Testis (tissue), 2 donors: ENCODE measurements at regions not wholly inside any gene's neighbourhood (a gene's known extent, or its start where the extent isn't known, plus 50 kb on each side); places are given as distances from the start of the nearest gene placed in this dataset.

Source experiments
- DNase-seq: peaks from one replicate; pipeline ENCODE4 v3.0.0-alpha.2; 2019
- H3K27ac ChIP-seq, 2 donors: fragments of 200-600 bp; sonication (generic); one replicate each; pipeline ENCODE4 v1.5.1; 2019
- H3K27me3 ChIP-seq: fragments of 200-600 bp; sonication (generic); one replicate; pipeline ENCODE4 v1.5.1; 2019
- H3K36me3 ChIP-seq: fragments of 200-600 bp; sonication (generic); one replicate; pipeline ENCODE4 v1.5.1; 2017; ENCODE audit warnings: low read depth; ENCODE audit errors: missing control alignments
- H3K4me1 ChIP-seq: fragments of 200-600 bp; sonication (generic); one replicate; pipeline ENCODE4 v1.5.1; 2019
- H3K4me3 ChIP-seq, 2 donors: fragments of 200-600 bp; sonication (generic); one replicate each; pipeline ENCODE4 v1.5.1; 2017 to 2019
- H3K9me3 ChIP-seq: fragments of 200-600 bp; sonication (generic); one replicate; pipeline ENCODE4 v1.5.1; 2017
- POLR2A ChIP-seq: fragments of 450-650 bp; IDR thresholded peaks from one replicate; pipeline ENCODE4 v1.6.1; 2017; ENCODE audit warnings: antibody characterized with exemption, mild to moderate bottlenecking, moderate library complexity
- WGBS, 2 donors: methylation state at CpG; one replicate each; pipeline ENCODE4 v1.1.5; 2018; 5-methylcytosine and 5-hydroxymethylcytosine counted together
- intact Hi-C: fragments of 100-400 bp; cut with DNase I; formaldehyde crosslinking; loops from one replicate; pipeline ENCODE4 v1.15.1; 2023; ENCODE audit warnings: low total_unique reads
- TF ChIP-seq, protein P1 (sequence below), 3 experiments: fragments of 450-650 bp in 2 of 3; fragments of 200-600 bp in 1 of 3; sonication (generic) in 1 of 3; IDR thresholded peaks; one replicate each; pipeline ENCODE4 v1.5.1; 2016 to 2019; ENCODE audit warnings: antibody characterized with exemption in 3 of 3, mild to moderate bottlenecking in 2 of 3, moderate library complexity in 1 of 3

GRCh38 chr6:74253261-74253660, 557.3 kb downstream of the CD109 start:
- no peak for DNase-seq
- intact Hi-C loops = no loop called here
- H3K4me1 ChIP-seq = no peaks in the 10 kb centered on the region
- TF ChIP-seq, protein P1, sequence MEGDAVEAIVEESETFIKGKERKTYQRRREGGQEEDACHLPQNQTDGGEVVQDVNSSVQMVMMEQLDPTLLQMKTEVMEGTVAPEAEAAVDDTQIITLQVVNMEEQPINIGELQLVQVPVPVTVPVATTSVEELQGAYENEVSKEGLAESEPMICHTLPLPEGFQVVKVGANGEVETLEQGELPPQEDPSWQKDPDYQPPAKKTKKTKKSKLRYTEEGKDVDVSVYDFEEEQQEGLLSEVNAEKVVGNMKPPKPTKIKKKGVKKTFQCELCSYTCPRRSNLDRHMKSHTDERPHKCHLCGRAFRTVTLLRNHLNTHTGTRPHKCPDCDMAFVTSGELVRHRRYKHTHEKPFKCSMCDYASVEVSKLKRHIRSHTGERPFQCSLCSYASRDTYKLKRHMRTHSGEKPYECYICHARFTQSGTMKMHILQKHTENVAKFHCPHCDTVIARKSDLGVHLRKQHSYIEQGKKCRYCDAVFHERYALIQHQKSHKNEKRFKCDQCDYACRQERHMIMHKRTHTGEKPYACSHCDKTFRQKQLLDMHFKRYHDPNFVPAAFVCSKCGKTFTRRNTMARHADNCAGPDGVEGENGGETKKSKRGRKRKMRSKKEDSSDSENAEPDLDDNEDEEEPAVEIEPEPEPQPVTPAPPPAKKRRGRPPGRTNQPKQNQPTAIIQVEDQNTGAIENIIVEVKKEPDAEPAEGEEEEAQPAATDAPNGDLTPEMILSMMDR (IDR thresholded peaks at IDR 0.05) = no peak
- TF ChIP-seq POLR2A = no peak
- 46 to 74% methylated on average over 2 of the region's 2 CpGs for WGBS, 2 donors
- H3K27me3 ChIP-seq = no peaks in the 10 kb centered on the region
- H3K36me3 ChIP-seq = no peaks in the 10 kb centered on the region
- H3K27ac ChIP-seq = no peak overlapping the region
- no peak overlapping the region for H3K4me3 ChIP-seq
- H3K9me3 ChIP-seq = no peaks in the 10 kb centered on the region

- TF ChIP-seq, protein P1 (IDR thresholded peaks at IDR 0.05) = no peak
- no peak for TF ChIP-seq POLR2A
- Histone ChIP-seq H3K4me3 (no peak overlapping the region), H3K9me3 (no peaks in the 10 kb centered on the region), H3K36me3 (no peaks in the 10 kb centered on the region), H3K4me1 (no peaks in the 10 kb centered on the region), H3K27ac (no peak overlapping the region), H3K27me3 (no peaks in the 10 kb centered on the region)
- 31 to 34% methylated on average over 2 of the region's 2 CpGs for WGBS, 2 donors
- no peak for DNase-seq
- intact Hi-C loops = no loop called here
Measured at GRCh38 chr6:74250161-74250818, 554.3 kb downstream of the CD109 start.

- no peaks in the 10 kb centered on the region for H3K27me3 ChIP-seq
- no peak for DNase-seq
- TF ChIP-seq, protein P1 (IDR thresholded peaks at IDR 0.05) = no peak
- TF ChIP-seq POLR2A = no peak
- no peaks in the 10 kb centered on the region for H3K9me3 ChIP-seq
- no peak overlapping the region for H3K27ac ChIP-seq
- no peaks in the 10 kb centered on the region for H3K4me1 ChIP-seq
- WGBS, 2 donors = 70% methylated on average over 2 of the region's 2 CpGs
- H3K36me3 ChIP-seq = no peaks in the 10 kb centered on the region
- H3K4me3 ChIP-seq = no peak overlapping the region
- intact Hi-C loops = no loop called here
Measured at GRCh38 chr6:74249658-74250057, 553.7 kb downstream of the CD109 start.

DNA sequence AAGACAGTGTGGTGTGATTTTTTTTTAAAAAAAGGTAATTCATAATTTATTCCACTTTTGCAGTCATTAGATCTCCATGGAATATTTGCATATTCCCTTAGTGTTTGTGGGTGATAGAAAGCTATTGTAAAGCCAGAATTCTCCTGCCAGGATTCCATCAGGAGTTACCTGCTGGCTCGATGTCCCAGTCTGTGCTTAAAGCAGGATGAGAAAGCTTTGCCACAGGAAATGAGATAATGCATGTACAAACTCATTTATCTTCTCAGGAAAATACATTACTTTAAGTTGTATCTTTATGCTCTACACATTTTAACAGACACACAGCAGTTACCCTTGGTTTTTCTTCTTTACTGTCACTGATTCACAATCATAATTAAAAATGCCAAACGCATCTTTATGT, 553.0 kb downstream of the CD109 start:
- TF ChIP-seq, protein P1 (IDR thresholded peaks at IDR 0.05) = no peak
- TF ChIP-seq POLR2A = no peak
- H3K27me3 ChIP-seq = no peaks in the 10 kb centered on the region
- 64 to 65% methylated on average over 2 of the region's 2 CpGs for WGBS, 2 donors

GRCh38 chr6:74222768-74223333, 526.8 kb downstream of the CD109 start:
- H3K4me1 ChIP-seq = no peaks in the 10 kb centered on the region
- DNase-seq = no peak
- no peaks in the 10 kb centered on the region for H3K36me3 ChIP-seq
- no peak overlapping the region for H3K4me3 ChIP-seq
- H3K27ac ChIP-seq = no peak overlapping the region
- no peaks in the 10 kb centered on the region for H3K9me3 ChIP-seq
- H3K27me3 ChIP-seq = no peaks in the 10 kb centered on the region
- no peak for TF ChIP-seq POLR2A
- TF ChIP-seq, protein P1 (IDR thresholded peaks at IDR 0.05) = no peak
- WGBS, 2 donors = 49 to 78% methylated on average over 4 to 12 of the region's 12 CpGs
- intact Hi-C loops = no loop called here

More for the DNA sequence above, 553.0 kb downstream of the CD109 start:
- Histone ChIP-seq H3K36me3 (no peaks in the 10 kb centered on the region), H3K9me3 (no peaks in the 10 kb centered on the region), H3K4me1 (no peaks in the 10 kb centered on the region), H3K27ac (no peak overlapping the region), H3K4me3 (no peak overlapping the region)
- intact Hi-C loops = no loop called here
- no peak for DNase-seq
